ENCODE measurements at regions not wholly inside any gene's neighbourhood (a gene's known extent, or its start where the extent isn't known, plus 50 kb on each side); places are given as distances from the start of the nearest gene placed in this dataset.

DNA sequence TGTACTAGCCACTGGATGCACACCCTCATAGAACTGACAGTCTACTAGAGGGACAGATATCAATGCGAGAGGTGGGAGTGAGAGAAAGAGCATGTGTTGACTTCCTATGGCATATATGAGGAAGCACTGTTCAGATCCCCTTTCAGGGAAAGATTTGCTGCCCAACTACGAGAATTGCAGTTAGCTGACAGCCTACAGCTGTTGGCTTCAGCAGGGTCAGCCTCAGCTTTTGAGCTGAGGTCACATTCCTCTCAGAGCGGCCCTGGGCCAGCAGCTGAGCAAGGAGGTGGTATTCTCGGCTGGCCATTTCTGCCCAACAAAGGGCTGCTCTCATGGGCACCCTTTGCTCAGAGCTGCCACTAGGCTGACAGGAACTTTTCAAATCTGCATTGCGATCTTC is 580.2 kb downstream of the MID1IP1 start:
- TF ChIP-seq, protein P1, sequence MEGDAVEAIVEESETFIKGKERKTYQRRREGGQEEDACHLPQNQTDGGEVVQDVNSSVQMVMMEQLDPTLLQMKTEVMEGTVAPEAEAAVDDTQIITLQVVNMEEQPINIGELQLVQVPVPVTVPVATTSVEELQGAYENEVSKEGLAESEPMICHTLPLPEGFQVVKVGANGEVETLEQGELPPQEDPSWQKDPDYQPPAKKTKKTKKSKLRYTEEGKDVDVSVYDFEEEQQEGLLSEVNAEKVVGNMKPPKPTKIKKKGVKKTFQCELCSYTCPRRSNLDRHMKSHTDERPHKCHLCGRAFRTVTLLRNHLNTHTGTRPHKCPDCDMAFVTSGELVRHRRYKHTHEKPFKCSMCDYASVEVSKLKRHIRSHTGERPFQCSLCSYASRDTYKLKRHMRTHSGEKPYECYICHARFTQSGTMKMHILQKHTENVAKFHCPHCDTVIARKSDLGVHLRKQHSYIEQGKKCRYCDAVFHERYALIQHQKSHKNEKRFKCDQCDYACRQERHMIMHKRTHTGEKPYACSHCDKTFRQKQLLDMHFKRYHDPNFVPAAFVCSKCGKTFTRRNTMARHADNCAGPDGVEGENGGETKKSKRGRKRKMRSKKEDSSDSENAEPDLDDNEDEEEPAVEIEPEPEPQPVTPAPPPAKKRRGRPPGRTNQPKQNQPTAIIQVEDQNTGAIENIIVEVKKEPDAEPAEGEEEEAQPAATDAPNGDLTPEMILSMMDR (conservative IDR thresholded peaks at IDR 0.05; ENCODE audit: low read depth, low read length) = no peak

DNA sequence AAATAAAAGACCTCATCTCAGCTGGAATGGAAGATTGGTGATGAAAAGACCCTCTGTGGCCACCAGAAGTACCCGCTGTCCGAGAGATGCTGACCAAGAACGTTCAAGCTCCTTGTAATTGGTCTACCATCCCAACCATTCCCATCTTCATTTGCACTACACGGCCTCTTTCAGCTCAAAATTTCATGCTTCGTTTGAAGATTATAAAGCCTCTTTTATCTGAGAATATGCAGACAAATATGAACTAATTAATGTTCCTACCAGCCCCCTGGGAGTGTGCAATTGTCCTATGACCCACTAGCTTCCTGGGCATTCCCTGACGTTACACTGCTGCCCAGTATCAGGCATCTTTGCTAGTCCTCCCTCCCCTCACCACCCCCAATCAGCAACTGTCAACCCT is 583.7 kb downstream of the MID1IP1 start:
- H3K4me3 ChIP-seq (ENCODE audit: low read length) = no peak overlapping the region
- no peak for DNase-seq (ENCODE audit: low read depth)
- TF ChIP-seq, protein P1 (conservative IDR thresholded peaks at IDR 0.05; ENCODE audit: low read depth, low read length) = no peak

More for the DNA sequence above, 580.2 kb downstream of the MID1IP1 start:
- H3K4me3 ChIP-seq (ENCODE audit: low read length) = no peak overlapping the region
- no peak for DNase-seq (ENCODE audit: low read depth)

DNA sequence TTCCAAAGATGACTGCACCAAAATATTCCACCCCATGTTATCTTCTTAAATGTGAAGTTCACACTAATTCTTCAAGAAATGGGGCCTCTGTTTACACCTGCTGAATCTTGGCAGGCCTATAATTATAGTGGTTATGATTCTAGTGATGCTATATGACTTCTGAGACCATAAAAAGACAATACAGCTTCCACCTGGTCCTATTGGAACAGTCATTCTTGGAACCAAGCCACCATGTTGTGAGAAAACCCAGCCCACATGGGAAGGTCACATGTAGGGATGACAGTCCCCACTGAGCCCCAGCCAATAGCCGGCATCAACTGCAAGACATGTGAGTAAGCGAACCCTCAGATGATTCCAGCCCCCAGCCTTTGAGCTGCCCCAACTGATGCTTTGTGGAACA is 587.5 kb downstream of the MID1IP1 start:
- DNase-seq (ENCODE audit: low read depth) = no peak
- TF ChIP-seq, protein P1 (conservative IDR thresholded peaks at IDR 0.05; ENCODE audit: low read depth, low read length) = no peak

DNA sequence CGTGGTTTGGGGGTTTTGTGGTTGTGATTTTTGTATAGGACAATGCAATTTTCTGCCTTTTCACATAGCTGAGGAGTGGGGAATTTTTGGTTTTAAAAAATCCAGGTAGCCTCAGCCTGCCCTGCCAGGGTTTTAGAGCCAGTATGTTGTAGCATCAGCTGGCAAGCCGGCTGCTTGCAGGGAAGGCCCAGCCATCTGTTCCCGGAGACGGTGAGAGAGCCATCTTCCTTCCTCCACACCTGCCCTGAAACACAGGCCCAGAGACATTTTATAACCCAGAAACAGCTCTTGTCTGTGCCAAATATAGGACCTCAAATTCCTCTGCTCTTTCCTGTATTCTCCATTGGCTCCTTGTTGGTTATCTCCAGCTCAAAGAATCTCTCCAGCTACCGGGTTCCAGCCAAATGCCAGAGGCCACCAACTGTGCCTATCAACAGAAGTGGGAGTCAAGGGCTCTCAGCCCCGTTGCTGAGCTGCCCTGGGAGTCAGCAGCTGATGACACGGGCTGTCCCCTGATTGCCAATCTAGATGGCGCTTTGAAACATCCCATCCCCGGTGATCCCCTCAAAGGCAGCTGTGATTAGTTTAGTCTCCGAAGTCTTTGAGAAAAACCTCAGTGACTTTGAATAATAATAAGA is 595.2 kb downstream of the MID1IP1 start:
- TF ChIP-seq, protein P1 (conservative IDR thresholded peaks at IDR 0.05; ENCODE audit: low read depth, low read length) = no peak
- H3K4me3 ChIP-seq (ENCODE audit: low read length) = no peak overlapping the region
- no peak for DNase-seq (ENCODE audit: low read depth)

More for the DNA sequence above, 587.5 kb downstream of the MID1IP1 start:
- no peak overlapping the region for H3K4me3 ChIP-seq (ENCODE audit: low read length)

DNA sequence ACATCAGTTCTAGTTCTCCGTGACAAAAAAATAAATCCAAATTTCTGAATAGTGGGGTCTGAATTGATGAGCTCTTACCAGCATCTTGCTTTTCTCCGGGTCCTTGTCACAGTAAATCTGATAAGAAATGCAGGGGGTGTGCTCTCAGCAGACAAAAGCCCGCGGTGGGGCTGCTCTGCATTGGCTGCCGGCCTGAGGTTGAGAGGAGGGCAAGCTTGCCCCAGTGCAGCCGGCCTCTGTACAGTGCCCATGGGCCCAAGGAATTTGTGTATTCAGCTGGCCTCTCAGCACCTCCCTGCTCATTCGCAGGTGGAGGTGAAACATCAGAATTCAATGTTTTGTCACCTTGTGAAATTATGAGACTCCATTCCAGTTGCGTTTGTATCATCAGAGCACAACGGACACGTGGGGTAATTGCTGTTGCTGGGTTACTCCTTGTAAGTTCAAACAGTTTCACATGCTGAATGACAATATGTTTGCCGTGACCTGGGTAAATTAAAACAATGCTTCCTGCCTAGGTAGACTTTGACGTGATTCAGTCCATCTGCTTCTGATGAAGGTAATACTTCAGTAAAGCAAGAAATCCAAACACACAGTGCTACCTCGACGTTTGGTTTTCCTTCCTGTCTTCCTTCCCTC is 596.4 kb downstream of the MID1IP1 start:
- TF ChIP-seq, protein P1 (conservative IDR thresholded peaks at IDR 0.05; ENCODE audit: low read depth, low read length) = no peak
- DNase-seq (ENCODE audit: low read depth) = no peak
- no peak overlapping the region for H3K4me3 ChIP-seq (ENCODE audit: low read length)

DNA sequence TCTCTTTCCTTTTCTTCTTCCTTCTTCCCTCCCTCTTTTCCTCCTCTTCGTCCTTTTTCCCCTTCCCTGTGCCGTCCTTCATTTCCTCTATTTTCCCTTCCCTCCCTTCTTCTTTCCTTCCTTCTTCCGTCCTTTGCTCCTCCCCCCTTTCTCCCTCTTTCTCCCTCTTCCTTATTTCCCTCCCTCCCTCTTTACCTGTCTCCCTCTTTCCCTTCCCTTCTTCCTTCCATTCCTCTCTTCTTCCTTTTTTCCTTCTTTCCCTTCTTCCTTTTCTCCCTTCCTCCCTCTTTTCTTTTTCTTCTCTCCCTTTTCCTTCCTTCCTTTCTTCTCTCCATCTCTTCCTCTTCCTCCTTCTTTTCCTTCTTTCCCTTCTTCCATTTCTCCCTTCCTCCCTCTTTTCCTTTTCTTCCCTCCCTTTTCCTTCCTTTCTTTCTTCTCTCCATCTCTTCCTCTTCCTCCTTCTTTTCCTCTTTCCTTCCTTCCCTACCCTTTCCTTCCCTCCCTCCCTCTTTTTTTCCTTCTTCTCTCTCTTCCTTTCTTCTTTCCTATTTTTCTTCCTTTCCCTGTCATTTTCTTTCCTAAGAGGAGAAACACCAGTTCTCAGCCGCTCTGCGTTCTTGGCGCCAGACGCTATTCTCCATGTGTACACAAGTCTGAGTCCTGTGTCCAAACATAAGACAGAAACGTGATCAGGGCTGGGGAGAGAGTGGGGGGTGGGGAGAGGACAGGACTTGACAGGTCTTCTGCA is 597.1 kb downstream of the MID1IP1 start:
- H3K4me3 ChIP-seq (ENCODE audit: low read length) = no peak overlapping the region
- DNase-seq (ENCODE audit: low read depth) = no peak
- TF ChIP-seq, protein P1 (conservative IDR thresholded peaks at IDR 0.05; ENCODE audit: low read depth, low read length) = no peak
